HG03460 (cell line): ENCODE measurements at regions not wholly inside any gene's neighbourhood (a gene's known extent, or its start where the extent isn't known, plus 50 kb on each side); places are given as distances from the start of the nearest gene placed in this dataset.
"Not testable (repeated sequence)": the region's sequence is repeated elsewhere in the genome, so short reads cannot be mapped to it uniquely, and the experiment has no call there.

Experiments used
- ATAC-seq: cut with Tn5 transposase; IDR thresholded peaks from one replicate; pipeline ENCODE4 v1.9.1; 2021; ENCODE audit not compliant: unreplicated experiment

GRCh38 chr6:133099573-133099972 lies 141.6 kb upstream of the EYA4 start:
- no peak for ATAC-seq

DNA sequence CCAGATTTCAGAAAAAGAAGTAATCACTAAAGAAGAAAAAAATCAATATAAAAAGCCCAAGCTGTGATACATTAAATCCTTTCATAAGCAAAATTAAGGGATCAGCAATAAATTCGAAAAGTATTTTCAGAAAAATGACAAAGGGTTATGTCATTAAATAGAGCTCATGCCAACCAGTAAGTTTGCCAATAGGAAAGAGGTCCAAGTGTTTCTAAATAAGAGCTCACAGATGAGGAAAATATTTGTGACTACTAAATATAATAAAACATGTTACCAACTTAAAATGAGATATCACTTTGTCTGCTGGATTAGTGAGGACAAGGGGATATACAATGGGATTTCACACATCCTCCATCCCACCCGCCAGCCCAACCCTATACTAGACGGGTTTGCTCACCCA lies 140.3 kb upstream of the EYA4 start:
- no peak for ATAC-seq

GRCh38 chr6:133101790-133102189 lies 139.4 kb upstream of the EYA4 start:
- ATAC-seq = no peak

GRCh38 chr6:133106934-133107333 lies 134.2 kb upstream of the EYA4 start:
- ATAC-seq = no peak

GRCh38 chr6:133108419-133108818 lies 132.7 kb upstream of the EYA4 start:
- no peak for ATAC-seq

DNA sequence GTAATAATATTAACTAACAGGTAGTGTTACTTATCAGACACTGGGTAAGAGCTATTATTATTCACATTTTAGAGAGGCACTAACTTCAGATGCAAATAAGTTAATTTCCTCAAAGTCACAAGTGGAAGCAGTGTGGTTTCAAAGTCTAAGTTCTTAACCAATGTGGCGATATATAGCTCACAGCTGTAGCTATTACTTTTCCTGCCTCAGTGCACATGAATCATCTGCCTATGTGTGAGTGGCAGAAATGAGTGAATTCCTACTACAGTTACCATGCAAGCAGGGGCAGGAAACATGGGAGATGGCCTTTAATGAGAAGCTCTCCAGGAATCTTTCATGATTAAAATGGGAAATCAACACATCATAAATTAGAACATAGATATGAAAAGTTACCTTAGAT lies 126.2 kb upstream of the EYA4 start:
- no peak for ATAC-seq

DNA sequence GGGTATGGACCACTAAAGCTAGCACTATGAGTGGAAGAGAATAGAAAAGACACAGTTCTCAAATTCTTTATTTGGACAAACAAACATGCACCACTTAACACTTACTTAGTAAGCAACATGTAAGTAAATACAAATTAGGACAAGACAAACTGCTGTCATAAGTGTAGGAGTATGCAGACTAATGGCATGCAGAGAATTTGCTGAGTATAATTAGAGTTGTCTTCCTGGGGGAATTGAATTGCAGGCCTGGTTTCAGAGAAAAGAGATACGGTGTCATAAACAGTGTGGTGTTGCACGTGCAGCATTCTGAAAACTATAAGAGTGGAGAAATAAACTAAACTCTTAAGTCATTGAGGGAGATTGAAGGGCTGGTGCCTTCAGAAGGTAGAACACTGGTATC lies 125.2 kb upstream of the EYA4 start:
- no peak for ATAC-seq

- ATAC-seq = no peak
These were observed 113.0 kb upstream of the EYA4 start for GRCh38 chr6:133128191-133128590.

DNA sequence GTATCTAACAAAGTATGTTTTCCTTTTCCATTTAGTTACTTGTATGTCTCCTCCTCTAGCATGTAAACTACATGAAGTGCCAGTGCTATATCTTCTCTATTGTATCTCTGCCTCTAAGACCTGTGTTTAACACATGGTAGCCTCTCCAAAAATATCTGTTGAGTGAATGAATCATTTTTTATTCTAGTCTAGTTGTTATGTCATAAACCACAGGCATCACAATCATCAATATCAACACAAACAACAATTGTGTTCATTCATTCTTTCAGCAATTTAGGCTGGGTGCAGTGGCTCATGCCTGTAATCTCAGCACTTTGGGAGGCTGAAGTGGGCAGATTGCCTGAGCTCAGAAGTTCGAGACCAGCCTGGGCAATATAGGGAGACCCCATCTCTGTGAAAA lies 111.6 kb upstream of the EYA4 start:
- no peak for ATAC-seq

DNA sequence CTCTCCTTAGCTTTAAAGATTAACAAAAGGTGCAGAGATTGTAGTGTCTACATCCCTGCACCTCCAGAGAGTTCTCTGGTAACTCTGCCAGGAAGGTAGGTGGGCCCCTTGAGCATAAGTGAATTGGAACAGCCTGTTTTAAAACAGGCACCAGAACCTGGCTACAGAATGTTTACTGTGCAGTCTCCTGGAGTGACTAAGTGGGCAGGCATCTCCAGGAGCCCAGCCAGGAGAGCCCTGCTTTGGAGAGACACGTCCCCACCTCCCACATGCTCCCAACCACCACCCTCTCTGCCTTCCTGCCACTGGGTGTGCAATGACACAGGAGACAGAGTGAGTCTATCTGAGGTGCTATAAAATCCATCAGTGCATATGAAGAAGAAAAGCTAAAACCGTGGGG lies 110.3 kb upstream of the EYA4 start:
- no peak for ATAC-seq

- ATAC-seq = no peak
These were observed 109.3 kb upstream of the EYA4 start for GRCh38 chr6:133131621-133132465.

GRCh38 chr6:133132466-133132971 lies 108.6 kb upstream of the EYA4 start:
- ATAC-seq = no peak

DNA sequence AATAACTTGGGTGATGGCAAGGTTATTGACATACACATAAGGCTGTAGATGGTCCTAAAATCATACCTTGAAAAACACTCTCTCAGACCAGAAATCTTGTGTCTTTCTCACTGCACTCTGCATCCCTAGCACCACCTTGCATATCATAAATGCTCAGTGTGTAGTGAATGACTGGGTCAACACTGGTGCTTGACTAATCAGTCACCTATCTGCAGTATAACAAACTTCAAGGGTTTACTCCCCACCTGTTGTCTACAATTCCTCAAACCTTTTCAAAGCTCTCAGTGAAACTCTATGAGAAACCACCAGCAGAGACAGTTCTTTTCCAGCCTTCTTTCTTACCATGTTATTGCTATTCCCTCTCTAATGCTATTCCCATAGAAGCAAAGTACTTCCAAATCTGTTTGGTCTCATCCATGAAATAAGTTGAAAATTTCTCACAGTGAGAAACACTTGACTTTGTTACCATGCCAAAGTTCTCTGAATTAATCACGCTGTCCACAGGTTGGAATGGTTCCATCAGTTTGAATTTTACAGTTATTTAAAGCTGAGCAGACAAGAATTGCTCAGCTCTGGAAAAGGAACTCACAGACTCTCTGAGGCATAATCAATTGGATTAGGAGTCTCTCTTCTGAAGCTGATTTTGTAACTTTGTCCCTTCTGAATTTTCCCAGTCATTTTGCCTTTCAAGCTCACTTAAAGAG lies 104.8 kb upstream of the EYA4 start:
- ATAC-seq = no peak

- ATAC-seq = not testable (repeated sequence)
These were observed 93.5 kb upstream of the EYA4 start for GRCh38 chr6:133147470-133148184.

GRCh38 chr6:133156689-133157088 lies 84.5 kb upstream of the EYA4 start:
- ATAC-seq = no peak

DNA sequence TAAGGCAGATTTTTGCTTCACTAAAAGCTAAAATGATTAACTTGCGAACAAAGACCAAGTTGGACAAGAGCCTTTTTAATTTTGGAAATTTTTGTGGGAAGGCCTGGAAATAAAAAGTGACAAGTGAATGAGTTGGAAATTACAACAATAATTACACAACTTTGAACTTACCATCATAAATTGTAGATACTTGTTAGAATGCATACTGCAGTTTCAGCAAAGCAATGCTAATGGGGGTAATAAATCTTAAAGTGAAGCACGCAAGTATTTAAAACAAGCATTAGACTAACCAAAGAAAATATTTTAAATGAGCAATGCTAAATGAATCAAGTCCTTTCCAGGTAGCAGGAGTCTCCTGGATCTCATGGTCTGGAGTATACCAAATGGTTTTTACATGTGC lies 83.2 kb upstream of the EYA4 start:
- ATAC-seq = no peak

- ATAC-seq = no peak
These were observed 81.8 kb upstream of the EYA4 start for GRCh38 chr6:133159255-133159795.

GRCh38 chr6:133160536-133160935 lies 80.6 kb upstream of the EYA4 start:
- ATAC-seq = no peak

- ATAC-seq = no peak
These were observed 75.9 kb upstream of the EYA4 start for GRCh38 chr6:133165235-133165634.

DNA sequence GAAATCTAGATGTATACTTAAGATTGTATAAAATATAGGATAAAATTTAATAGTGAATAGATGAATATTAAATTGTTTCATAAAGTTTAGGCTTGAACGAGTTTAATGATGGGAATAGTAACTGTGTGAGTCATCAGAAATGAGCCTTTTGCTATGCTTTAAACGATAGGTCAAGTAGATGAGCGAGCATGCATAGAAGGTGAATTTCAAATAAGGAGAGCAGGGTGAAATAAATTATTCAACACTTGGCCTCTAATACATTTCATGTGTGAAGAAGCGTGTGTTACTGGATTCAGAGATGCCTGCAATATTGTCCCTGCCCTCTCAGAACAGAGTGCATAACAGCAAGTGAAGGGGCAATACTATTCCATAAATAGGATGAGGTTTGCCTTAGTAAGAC lies 74.4 kb upstream of the EYA4 start:
- no peak for ATAC-seq

GRCh38 chr6:133169901-133170300 lies 71.3 kb upstream of the EYA4 start:
- ATAC-seq = no peak
